ENCODE measurements at regions not wholly inside any gene's neighbourhood (a gene's known extent, or its start where the extent isn't known, plus 50 kb on each side); places are given as distances from the start of the nearest gene placed in this dataset.
"Not testable (repeated sequence)": the region's sequence is repeated elsewhere in the genome, so short reads cannot be mapped to it uniquely, and the experiment has no call there.

DNA sequence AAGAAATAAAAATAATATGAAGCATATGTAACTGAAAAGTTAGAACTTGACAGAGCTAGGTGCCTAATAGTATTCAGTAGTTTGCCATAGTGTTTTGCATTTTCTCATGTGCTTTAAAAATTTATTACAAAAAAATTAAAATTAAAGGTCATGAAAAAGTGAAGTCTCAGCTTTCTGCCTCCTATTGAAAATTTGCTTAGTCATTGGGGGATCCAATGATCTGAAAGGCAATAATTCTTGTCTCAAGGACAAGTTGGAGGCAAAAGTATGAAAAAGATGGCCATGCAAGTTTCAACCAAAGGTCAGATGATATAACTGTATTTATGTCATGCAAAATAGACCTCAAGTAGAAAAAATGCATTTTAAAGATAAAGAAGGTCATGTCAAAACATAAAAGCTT, 140.7 kb downstream of the DUSP10 start:
- no peak for DNase-seq (ENCODE audit: low spot score)
- H3K9me3 Mint-ChIP-seq (ENCODE audit: unreplicated experiment): no peaks in the 10 kb centered on the region
- no peaks in the 10 kb centered on the region for H3K36me3 Mint-ChIP-seq (ENCODE audit: low read depth, unreplicated experiment)
- H3K4me3 Mint-ChIP-seq (ENCODE audit: unreplicated experiment): no peak overlapping the region
- H3K27ac Mint-ChIP-seq (ENCODE audit: unreplicated experiment): no peak overlapping the region
- H3K27me3 Mint-ChIP-seq (ENCODE audit: unreplicated experiment): peaks cover 4% of the 10 kb centered on the region
- no peaks in the 10 kb centered on the region for H3K4me1 Mint-ChIP-seq (ENCODE audit: unreplicated experiment)
- TF ChIP-seq, protein P1, sequence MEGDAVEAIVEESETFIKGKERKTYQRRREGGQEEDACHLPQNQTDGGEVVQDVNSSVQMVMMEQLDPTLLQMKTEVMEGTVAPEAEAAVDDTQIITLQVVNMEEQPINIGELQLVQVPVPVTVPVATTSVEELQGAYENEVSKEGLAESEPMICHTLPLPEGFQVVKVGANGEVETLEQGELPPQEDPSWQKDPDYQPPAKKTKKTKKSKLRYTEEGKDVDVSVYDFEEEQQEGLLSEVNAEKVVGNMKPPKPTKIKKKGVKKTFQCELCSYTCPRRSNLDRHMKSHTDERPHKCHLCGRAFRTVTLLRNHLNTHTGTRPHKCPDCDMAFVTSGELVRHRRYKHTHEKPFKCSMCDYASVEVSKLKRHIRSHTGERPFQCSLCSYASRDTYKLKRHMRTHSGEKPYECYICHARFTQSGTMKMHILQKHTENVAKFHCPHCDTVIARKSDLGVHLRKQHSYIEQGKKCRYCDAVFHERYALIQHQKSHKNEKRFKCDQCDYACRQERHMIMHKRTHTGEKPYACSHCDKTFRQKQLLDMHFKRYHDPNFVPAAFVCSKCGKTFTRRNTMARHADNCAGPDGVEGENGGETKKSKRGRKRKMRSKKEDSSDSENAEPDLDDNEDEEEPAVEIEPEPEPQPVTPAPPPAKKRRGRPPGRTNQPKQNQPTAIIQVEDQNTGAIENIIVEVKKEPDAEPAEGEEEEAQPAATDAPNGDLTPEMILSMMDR (IDR thresholded peaks at IDR 0.05; ENCODE audit: unreplicated experiment): no peak

DNA sequence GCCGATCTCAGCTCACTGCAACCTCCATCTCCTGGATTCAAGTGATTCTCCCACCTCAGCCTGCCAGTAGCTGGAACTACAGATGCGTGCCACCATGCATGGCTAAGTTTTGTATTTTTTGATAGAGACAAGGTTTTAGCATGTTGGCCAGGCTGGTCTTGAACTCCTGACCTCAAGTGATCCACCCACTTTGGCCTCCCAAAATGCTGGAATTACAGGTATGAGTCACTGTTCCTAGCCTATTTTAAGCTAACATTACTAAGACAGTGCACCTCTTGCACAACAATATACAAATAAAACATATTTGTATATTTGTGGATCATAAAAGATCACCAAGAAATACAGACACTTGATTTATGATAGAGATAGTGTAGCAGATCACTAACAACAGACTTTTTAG, 139.1 kb downstream of the DUSP10 start:
- TF ChIP-seq, protein P1 (IDR thresholded peaks at IDR 0.05; ENCODE audit: unreplicated experiment): no peak
- Mint-ChIP-seq H3K4me3 (ENCODE audit: unreplicated experiment) (no peak overlapping the region), H3K4me1 (ENCODE audit: unreplicated experiment) (no peaks in the 10 kb centered on the region), H3K27ac (ENCODE audit: unreplicated experiment) (no peak overlapping the region), H3K27me3 (ENCODE audit: unreplicated experiment) (peaks cover 4% of the 10 kb centered on the region), H3K36me3 (ENCODE audit: low read depth, unreplicated experiment) (no peaks in the 10 kb centered on the region), H3K9me3 (ENCODE audit: unreplicated experiment) (no peaks in the 10 kb centered on the region)
- DNase-seq (ENCODE audit: low spot score): no peak

DNA sequence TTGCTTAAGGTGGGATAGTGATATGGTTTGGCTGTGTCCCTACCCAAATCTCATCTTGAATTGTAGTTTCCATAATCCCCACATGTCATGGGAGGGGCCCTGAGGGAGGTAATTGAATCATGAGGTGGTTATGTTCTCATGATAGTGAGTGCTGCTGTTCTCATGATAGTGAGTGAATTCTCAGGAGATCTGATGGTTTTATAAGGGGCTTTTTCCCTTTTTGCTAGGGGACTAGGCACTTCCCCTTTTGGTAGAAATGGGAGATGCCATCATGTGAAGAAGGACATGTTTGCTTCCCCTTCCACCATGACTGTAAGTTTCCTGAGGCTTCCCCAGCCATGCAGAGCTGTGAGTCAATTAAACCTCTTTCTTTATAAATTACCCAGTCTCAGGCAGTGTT, 137.5 kb downstream of the DUSP10 start:
- H3K4me1 Mint-ChIP-seq (ENCODE audit: unreplicated experiment); H3K27me3 Mint-ChIP-seq (ENCODE audit: unreplicated experiment); H3K4me3 Mint-ChIP-seq (ENCODE audit: unreplicated experiment); H3K36me3 Mint-ChIP-seq (ENCODE audit: low read depth, unreplicated experiment); DNase-seq (ENCODE audit: low spot score); H3K27ac Mint-ChIP-seq (ENCODE audit: unreplicated experiment); H3K9me3 Mint-ChIP-seq (ENCODE audit: unreplicated experiment): not testable (repeated sequence)

DNA sequence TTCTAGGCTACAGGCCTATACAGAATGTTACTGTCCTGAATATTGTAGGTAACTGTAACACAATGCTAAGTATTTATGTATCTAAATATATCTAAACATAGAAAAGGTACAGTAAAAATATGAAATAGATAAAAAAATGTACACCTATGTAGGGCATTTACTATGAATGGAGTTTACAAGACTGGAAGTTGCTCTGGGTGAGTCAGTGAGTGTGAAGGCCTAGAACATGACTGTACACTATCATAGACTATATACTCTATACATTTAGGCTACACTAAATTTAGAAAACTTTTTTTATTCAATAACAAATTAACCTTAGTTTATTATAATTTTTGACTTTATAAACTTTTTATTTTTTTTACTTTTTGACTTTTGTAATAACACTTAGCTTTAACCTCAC, 136.9 kb downstream of the DUSP10 start:
- Mint-ChIP-seq H3K27me3 (ENCODE audit: unreplicated experiment) (no peaks in the 10 kb centered on the region), H3K36me3 (ENCODE audit: low read depth, unreplicated experiment) (no peaks in the 10 kb centered on the region), H3K9me3 (ENCODE audit: unreplicated experiment) (no peaks in the 10 kb centered on the region), H3K4me3 (ENCODE audit: unreplicated experiment) (no peak overlapping the region), H3K27ac (ENCODE audit: unreplicated experiment) (no peak overlapping the region), H3K4me1 (ENCODE audit: unreplicated experiment) (no peaks in the 10 kb centered on the region)
- no peak for DNase-seq (ENCODE audit: low spot score)
- TF ChIP-seq, protein P1 (IDR thresholded peaks at IDR 0.05; ENCODE audit: unreplicated experiment): no peak

DNA sequence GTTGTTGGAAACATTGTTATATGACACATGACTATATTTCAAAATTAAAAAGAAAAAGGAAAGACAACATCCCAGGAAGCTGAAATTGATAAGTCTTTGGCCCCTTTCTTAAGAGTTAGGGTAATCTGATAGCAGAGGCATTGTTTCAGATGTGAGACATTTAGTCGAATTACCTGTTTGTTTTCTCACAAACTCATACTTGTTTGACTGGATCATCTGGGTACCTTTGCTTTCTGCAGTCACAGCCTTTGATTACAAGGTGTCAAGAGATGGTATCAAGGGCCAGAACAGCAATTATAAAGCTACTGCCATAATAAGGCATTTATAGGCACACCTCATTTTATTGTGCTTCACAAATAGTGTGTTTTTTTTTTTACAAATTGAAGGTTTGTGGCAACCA, 136.3 kb downstream of the DUSP10 start:
- no peaks in the 10 kb centered on the region for H3K9me3 Mint-ChIP-seq (ENCODE audit: unreplicated experiment)
- no peaks in the 10 kb centered on the region for H3K27me3 Mint-ChIP-seq (ENCODE audit: unreplicated experiment)
- no peaks in the 10 kb centered on the region for H3K36me3 Mint-ChIP-seq (ENCODE audit: low read depth, unreplicated experiment)
- DNase-seq (ENCODE audit: low spot score): no peak
- no peak overlapping the region for H3K4me3 Mint-ChIP-seq (ENCODE audit: unreplicated experiment)
- no peaks in the 10 kb centered on the region for H3K4me1 Mint-ChIP-seq (ENCODE audit: unreplicated experiment)
- TF ChIP-seq, protein P1 (IDR thresholded peaks at IDR 0.05; ENCODE audit: unreplicated experiment): no peak
- H3K27ac Mint-ChIP-seq (ENCODE audit: unreplicated experiment): no peak overlapping the region

DNA sequence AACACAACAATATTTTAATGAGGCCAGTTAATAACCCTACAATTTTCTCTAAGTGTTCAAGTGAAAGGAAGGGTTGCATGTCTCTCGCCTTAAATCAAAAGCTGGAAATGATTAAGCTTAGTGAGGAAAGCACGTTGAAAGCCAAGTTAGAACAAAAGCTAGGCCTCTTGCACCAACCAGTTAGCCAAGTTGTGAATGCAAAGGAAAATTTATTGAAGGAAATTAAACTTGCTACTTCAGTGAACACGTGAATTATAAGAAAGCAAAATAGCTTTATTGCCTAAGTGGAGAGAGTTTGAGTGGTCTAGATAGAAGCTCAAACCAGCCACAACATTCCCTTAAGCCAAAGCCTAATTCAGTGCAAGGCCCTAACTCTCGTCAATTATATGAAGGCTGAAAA, 135.6 kb downstream of the DUSP10 start:
- no peak overlapping the region for H3K4me3 Mint-ChIP-seq (ENCODE audit: unreplicated experiment)
- DNase-seq (ENCODE audit: low spot score): no peak
- no peak overlapping the region for H3K27ac Mint-ChIP-seq (ENCODE audit: unreplicated experiment)
- TF ChIP-seq, protein P1 (IDR thresholded peaks at IDR 0.05; ENCODE audit: unreplicated experiment): no peak
- H3K27me3 Mint-ChIP-seq (ENCODE audit: unreplicated experiment): no peaks in the 10 kb centered on the region
- no peaks in the 10 kb centered on the region for H3K4me1 Mint-ChIP-seq (ENCODE audit: unreplicated experiment)
- no peaks in the 10 kb centered on the region for H3K36me3 Mint-ChIP-seq (ENCODE audit: low read depth, unreplicated experiment)
- no peaks in the 10 kb centered on the region for H3K9me3 Mint-ChIP-seq (ENCODE audit: unreplicated experiment)

Data from endothelial cell (in vitro differentiated cells).